ENCODE measurements at regions not wholly inside any gene's neighbourhood (a gene's known extent, or its start where the extent isn't known, plus 50 kb on each side); places are given as distances from the start of the nearest gene placed in this dataset.

DNA sequence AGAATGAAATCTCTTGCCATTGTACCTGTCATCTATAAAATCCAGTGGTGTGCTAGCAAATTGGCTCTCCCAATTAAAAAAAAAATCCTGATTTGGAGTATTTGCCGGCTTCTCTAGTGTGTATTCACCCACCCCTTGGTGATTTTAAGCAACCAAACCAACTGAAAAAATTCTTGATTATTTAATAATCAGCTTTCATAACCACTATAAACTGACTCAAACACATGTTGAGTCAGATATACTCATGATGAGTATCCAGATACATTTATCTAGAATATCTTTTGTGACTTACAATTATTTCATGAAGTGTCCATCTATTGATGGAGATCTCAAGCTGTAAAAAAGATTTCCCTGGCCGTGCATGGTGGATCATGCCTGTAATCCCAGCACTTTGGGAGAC is 205.4 kb downstream of the RASSF9 start:
- no peak overlapping the region for H3K27ac ChIP-seq (ENCODE audit: extremely low read depth, low read depth, low read length)
- H3K4me3 ChIP-seq (ENCODE audit: low read depth, low read length) = no peak overlapping the region
- H3K36me3 ChIP-seq (ENCODE audit: control insufficient read depth in 2 of 2, insufficient read depth in 1 of 2, low read length in 2 of 2) = no peaks in the 10 kb centered on the region
- no peaks in the 10 kb centered on the region for H3K9me3 ChIP-seq (ENCODE audit: control insufficient read depth, insufficient read depth, low read depth, low read length)
- ChIA-PET CTCF (no interaction called here), POLR2A (no interaction called here)
- TF ChIP-seq ZBTB21 (tag by site-specific recombination; IDR thresholded peaks at IDR 0.05) = no peak
- no peak for TF ChIP-seq GLI4 (tag by site-specific recombination; IDR thresholded peaks at IDR 0.05)
- TF ChIP-seq WT1 (tag by site-specific recombination; IDR thresholded peaks at IDR 0.05) = no peak
- TF ChIP-seq ZNF560 (tag by site-specific recombination; IDR thresholded peaks at IDR 0.05; ENCODE audit: borderline replicate concordance) = no peak
- no peak for TF ChIP-seq ZNF202 (tag by site-specific recombination; IDR thresholded peaks at IDR 0.05; ENCODE audit: borderline replicate concordance)
- no peak for TF ChIP-seq ZNF514 (tag by site-specific recombination; IDR thresholded peaks at IDR 0.05)
- no peak for TF ChIP-seq ZNF530 (tag by site-specific recombination; IDR thresholded peaks at IDR 0.05; ENCODE audit: low read depth)
- no peak for TF ChIP-seq PRDM1 (tag by site-specific recombination; IDR thresholded peaks at IDR 0.05)
- TF ChIP-seq, protein P1, sequence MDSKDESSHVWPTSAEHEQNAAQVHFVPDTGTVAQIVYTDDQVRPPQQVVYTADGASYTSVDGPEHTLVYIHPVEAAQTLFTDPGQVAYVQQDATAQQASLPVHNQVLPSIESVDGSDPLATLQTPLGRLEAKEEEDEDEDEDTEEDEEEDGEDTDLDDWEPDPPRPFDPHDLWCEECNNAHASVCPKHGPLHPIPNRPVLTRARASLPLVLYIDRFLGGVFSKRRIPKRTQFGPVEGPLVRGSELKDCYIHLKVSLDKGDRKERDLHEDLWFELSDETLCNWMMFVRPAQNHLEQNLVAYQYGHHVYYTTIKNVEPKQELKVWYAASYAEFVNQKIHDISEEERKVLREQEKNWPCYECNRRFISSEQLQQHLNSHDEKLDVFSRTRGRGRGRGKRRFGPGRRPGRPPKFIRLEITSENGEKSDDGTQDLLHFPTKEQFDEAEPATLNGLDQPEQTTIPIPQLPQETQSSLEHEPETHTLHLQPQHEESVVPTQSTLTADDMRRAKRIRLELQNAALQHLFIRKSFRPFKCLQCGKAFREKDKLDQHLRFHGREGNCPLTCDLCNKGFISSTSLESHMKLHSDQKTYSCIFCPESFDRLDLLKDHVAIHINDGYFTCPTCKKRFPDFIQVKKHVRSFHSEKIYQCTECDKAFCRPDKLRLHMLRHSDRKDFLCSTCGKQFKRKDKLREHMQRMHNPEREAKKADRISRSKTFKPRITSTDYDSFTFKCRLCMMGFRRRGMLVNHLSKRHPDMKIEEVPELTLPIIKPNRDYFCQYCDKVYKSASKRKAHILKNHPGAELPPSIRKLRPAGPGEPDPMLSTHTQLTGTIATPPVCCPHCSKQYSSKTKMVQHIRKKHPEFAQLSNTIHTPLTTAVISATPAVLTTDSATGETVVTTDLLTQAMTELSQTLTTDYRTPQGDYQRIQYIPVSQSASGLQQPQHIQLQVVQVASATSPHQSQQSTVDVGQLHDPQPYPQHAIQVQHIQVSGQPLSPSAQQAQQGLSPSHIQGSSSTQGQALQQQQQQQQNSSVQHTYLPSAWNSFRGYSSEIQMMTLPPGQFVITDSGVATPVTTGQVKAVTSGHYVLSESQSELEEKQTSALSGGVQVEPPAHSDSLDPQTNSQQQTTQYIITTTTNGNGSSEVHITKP (tag by site-specific recombination; IDR thresholded peaks at IDR 0.05) = no peak
- TF ChIP-seq, protein P2, sequence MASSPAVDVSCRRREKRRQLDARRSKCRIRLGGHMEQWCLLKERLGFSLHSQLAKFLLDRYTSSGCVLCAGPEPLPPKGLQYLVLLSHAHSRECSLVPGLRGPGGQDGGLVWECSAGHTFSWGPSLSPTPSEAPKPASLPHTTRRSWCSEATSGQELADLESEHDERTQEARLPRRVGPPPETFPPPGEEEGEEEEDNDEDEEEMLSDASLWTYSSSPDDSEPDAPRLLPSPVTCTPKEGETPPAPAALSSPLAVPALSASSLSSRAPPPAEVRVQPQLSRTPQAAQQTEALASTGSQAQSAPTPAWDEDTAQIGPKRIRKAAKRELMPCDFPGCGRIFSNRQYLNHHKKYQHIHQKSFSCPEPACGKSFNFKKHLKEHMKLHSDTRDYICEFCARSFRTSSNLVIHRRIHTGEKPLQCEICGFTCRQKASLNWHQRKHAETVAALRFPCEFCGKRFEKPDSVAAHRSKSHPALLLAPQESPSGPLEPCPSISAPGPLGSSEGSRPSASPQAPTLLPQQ (tag by site-specific recombination; IDR thresholded peaks at IDR 0.05) = no peak
- TF ChIP-seq, protein P3, sequence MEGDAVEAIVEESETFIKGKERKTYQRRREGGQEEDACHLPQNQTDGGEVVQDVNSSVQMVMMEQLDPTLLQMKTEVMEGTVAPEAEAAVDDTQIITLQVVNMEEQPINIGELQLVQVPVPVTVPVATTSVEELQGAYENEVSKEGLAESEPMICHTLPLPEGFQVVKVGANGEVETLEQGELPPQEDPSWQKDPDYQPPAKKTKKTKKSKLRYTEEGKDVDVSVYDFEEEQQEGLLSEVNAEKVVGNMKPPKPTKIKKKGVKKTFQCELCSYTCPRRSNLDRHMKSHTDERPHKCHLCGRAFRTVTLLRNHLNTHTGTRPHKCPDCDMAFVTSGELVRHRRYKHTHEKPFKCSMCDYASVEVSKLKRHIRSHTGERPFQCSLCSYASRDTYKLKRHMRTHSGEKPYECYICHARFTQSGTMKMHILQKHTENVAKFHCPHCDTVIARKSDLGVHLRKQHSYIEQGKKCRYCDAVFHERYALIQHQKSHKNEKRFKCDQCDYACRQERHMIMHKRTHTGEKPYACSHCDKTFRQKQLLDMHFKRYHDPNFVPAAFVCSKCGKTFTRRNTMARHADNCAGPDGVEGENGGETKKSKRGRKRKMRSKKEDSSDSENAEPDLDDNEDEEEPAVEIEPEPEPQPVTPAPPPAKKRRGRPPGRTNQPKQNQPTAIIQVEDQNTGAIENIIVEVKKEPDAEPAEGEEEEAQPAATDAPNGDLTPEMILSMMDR (tag by site-specific recombination; IDR thresholded peaks at IDR 0.05) = no peak
- TF ChIP-seq ZFP41 (tag by site-specific recombination; IDR thresholded peaks at IDR 0.05; ENCODE audit: borderline replicate concordance) = no peak
- no peak for TF ChIP-seq ZNF48 (tag by site-specific recombination; IDR thresholded peaks at IDR 0.05)
- H3K4me1 ChIP-seq (ENCODE audit: control insufficient read depth, insufficient read depth, low read length) = peaks cover 5% of the 10 kb centered on the region; the same call in 1 of the 2 replicates

DNA sequence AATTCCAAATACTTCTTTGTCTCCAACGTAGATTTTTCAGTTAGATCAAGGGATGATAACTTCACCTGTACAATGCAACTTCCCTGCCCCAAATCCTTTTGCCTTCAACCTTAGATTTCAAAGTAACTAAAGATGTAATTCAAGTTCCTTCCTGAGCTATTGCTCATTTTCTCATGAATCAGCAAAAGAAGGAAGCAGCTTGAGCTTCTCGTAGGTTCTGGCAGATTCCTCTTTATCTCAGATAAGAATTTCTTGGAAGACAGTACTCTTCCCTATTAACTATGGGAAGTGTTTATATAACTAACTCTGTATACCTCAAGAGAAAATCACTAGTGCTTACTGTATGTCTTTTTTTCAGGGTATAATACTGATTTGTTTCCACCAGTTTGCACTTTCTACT is 203.8 kb downstream of the RASSF9 start:
- Histone ChIP-seq H3K4me3 (ENCODE audit: low read depth, low read length) (no peak overlapping the region), H3K4me1 (ENCODE audit: control insufficient read depth, insufficient read depth, low read length) (no peaks in the 10 kb centered on the region), H3K27ac (ENCODE audit: extremely low read depth, low read depth, low read length) (no peak overlapping the region), H3K36me3 (ENCODE audit: control insufficient read depth in 2 of 2, insufficient read depth in 1 of 2, low read length in 2 of 2) (no peaks in the 10 kb centered on the region), H3K9me3 (ENCODE audit: control insufficient read depth, insufficient read depth, low read depth, low read length) (no peaks in the 10 kb centered on the region)
- ChIA-PET POLR2A (no interaction called here), CTCF (no interaction called here)
- no peak for TF ChIP-seq ZNF776 (tag by site-specific recombination; IDR thresholded peaks at IDR 0.05; ENCODE audit: borderline replicate concordance)

DNA sequence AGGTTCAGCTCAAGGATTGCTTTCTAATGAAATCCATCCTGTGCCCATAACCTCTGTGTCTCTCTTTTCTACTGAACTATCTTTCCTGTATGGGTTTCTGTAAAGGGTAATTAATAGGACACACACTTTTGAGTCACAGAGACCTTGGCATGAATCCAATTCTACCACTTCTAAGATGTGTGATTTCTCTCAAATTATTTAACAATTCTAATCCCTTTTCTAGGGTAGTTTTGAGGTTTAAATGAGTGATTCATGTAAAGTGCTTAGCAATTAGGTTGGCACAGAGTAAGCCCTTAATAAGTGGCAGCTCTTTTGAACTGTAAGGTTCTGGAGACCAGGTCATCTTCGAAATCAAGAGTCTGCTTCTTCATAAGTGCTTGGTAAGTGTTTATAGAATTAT is 202.7 kb downstream of the RASSF9 start:
- no peak overlapping the region for H3K4me3 ChIP-seq (ENCODE audit: low read depth, low read length)
- TF ChIP-seq ZBTB48 (tag by site-specific recombination; IDR thresholded peaks at IDR 0.05) (no peak), KLF10 (tag by site-specific recombination; IDR thresholded peaks at IDR 0.05) (no peak), FEZF1 (tag by site-specific recombination; IDR thresholded peaks at IDR 0.05) (no peak), EGR2 (tag by site-specific recombination; IDR thresholded peaks at IDR 0.05; ENCODE audit: low read depth) (no peak), ZNF670 (tag by site-specific recombination; IDR thresholded peaks at IDR 0.05; ENCODE audit: low read depth) (no peak), ZNF530 (tag by site-specific recombination; IDR thresholded peaks at IDR 0.05; ENCODE audit: low read depth) (no peak), ZNF707 (tag by site-specific recombination; IDR thresholded peaks at IDR 0.05) (no peak)
- no peaks in the 10 kb centered on the region for H3K4me1 ChIP-seq (ENCODE audit: control insufficient read depth, insufficient read depth, low read length)
- ChIA-PET CTCF (interaction anchor here (1.1 kb wide), 1 partner anchor 12 kb away, joined by 3 read pairs; no protein-coding TSS in a partner anchor), POLR2A (no interaction called here)
- no peak overlapping the region for H3K27ac ChIP-seq (ENCODE audit: extremely low read depth, low read depth, low read length)
- H3K9me3 ChIP-seq (ENCODE audit: control insufficient read depth, insufficient read depth, low read depth, low read length) = no peaks in the 10 kb centered on the region
- no peaks in the 10 kb centered on the region for H3K36me3 ChIP-seq (ENCODE audit: control insufficient read depth in 2 of 2, insufficient read depth in 1 of 2, low read length in 2 of 2)

All from HEK293 (cell line).